ENCODE measurements at regions not wholly inside any gene's neighbourhood (a gene's known extent, or its start where the extent isn't known, plus 50 kb on each side); places are given as distances from the start of the nearest gene placed in this dataset.

GRCh38 chr6:121826156-121826810 is 390.8 kb downstream of the GJA1 start:
- no peaks in the 10 kb centered on the region for H3K36me3 ChIP-seq
- no peak for DNase-seq
- no peak overlapping the region for H3K27ac ChIP-seq
- H3K9me3 ChIP-seq = no peaks in the 10 kb centered on the region
- WGBS, 3 donors = 84 to 93% (median 87%) methylated on average over 4 of the region's 4 CpGs
- no peak for TF ChIP-seq EP300 (IDR thresholded peaks at IDR 0.05)
- no peak for TF ChIP-seq POLR2A (IDR thresholded peaks at IDR 0.05)
- TF ChIP-seq CTCF (IDR thresholded peaks at IDR 0.05) = no peak
- intact Hi-C loops (cut with DNase I) = no loop called here
- H3K4me3 ChIP-seq = no peak overlapping the region
- no peaks in the 10 kb centered on the region for H3K27me3 ChIP-seq
- peaks cover 10% of the 10 kb centered on the region for H3K4me1 ChIP-seq (ENCODE audit: insufficient read depth)

GRCh38 chr6:121828146-121828886 is 392.9 kb downstream of the GJA1 start:
- TF ChIP-seq POLR2A (IDR thresholded peaks at IDR 0.05) = no peak
- no peak for TF ChIP-seq EP300 (IDR thresholded peaks at IDR 0.05)
- no peak for TF ChIP-seq CTCF (IDR thresholded peaks at IDR 0.05)
- intact Hi-C loops (cut with DNase I) = no loop called here
- 48 to 60% (median 55%) methylated on average over 5 of the region's 5 CpGs for WGBS, 3 donors

GRCh38 chr6:121830736-121831135 is 395.3 kb downstream of the GJA1 start:
- H3K4me1 ChIP-seq (ENCODE audit: insufficient read depth) = peaks cover 2% of the 10 kb centered on the region
- no peak overlapping the region for H3K4me3 ChIP-seq
- no peak overlapping the region for H3K27ac ChIP-seq
- H3K27me3 ChIP-seq = no peaks in the 10 kb centered on the region
- TF ChIP-seq CTCF (IDR thresholded peaks at IDR 0.05) (no peak), POLR2A (IDR thresholded peaks at IDR 0.05) (no peak)
- intact Hi-C loops (cut with DNase I) = no loop called here
- DNase-seq = no peak
- H3K36me3 ChIP-seq = no peaks in the 10 kb centered on the region
- H3K9me3 ChIP-seq = no peaks in the 10 kb centered on the region
- WGBS, 3 donors = 9 to 19% (median 19%) methylated on average over 1 of the region's 1 CpG

More at GRCh38 chr6:121828146-121828886, 392.9 kb downstream of the GJA1 start:
- H3K9me3 ChIP-seq = no peaks in the 10 kb centered on the region
- DNase-seq = no peak
- no peaks in the 10 kb centered on the region for H3K36me3 ChIP-seq
- no peak overlapping the region for H3K27ac ChIP-seq
- H3K4me1 ChIP-seq (ENCODE audit: insufficient read depth) = peaks cover 5% of the 10 kb centered on the region
- no peak overlapping the region for H3K4me3 ChIP-seq
- H3K27me3 ChIP-seq = no peaks in the 10 kb centered on the region

- Histone ChIP-seq H3K9me3 (no peaks in the 10 kb centered on the region), H3K36me3 (no peaks in the 10 kb centered on the region), H3K4me3 (no peak overlapping the region), H3K4me1 (ENCODE audit: insufficient read depth) (peaks cover 2% of the 10 kb centered on the region), H3K27ac (no peak overlapping the region), H3K27me3 (no peaks in the 10 kb centered on the region)
- no peak for DNase-seq
- intact Hi-C loops (cut with DNase I) = no loop called here
- TF ChIP-seq EP300 (IDR thresholded peaks at IDR 0.05) (no peak), CTCF (IDR thresholded peaks at IDR 0.05) (no peak), POLR2A (IDR thresholded peaks at IDR 0.05) (no peak)
- WGBS, 3 donors = 90 to 92% (median 91%) methylated on average over 2 of the region's 2 CpGs
Measured at GRCh38 chr6:121835662-121836061, 400.2 kb downstream of the GJA1 start.

Data from ovary (tissue), 7 donors.